ENCODE measurements at regions not wholly inside any gene's neighbourhood (a gene's known extent, or its start where the extent isn't known, plus 50 kb on each side); places are given as distances from the start of the nearest gene placed in this dataset.

DNA sequence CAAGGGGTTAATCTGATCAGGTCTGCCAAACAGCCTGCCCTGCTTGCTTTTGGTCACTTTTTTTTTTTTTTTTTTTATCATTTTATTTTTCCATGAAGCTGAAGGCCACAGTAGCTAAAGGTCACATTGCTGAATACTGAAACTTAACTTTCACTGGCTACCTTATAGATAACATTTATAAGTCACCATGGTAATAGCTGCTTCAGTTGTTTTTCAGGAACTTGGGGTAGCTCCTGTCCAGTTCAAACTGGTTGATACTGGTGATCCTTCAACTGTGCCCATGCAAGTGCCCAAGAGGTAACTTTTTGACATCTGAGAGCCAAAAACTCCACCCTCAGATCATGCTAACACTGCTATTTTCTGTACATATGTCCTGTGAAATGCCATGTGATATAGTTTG is 68.3 kb upstream of the RGS7BP start:
- Histone ChIP-seq H3K4me1 (ENCODE audit: control insufficient read depth, insufficient read depth, low read length) (no peaks in the 10 kb centered on the region), H3K4me2 (ENCODE audit: control insufficient read depth, insufficient read depth) (no peak overlapping the region), H4K20me1 (ENCODE audit: control insufficient read depth, insufficient read depth) (no peaks in the 10 kb centered on the region), H3K4me3 (no peak overlapping the region), H3K27ac (ENCODE audit: control insufficient read depth, insufficient read depth) (no peak overlapping the region), H3K27me3 (replicated peaks in 1 of 2; ENCODE audit: control insufficient read depth in 2 of 2, insufficient read depth in 2 of 2, low read length in 1 of 2) (no peaks in the 10 kb centered on the region), H2AFZ (ENCODE audit: control insufficient read depth, low read depth, low read length) (no peak overlapping the region), H3K9ac (ENCODE audit: control insufficient read depth, insufficient read depth, low read length) (no peak overlapping the region), H3K36me3 (ENCODE audit: control insufficient read depth in 2 of 2, insufficient read depth in 2 of 2, low read length in 1 of 2) (no peaks in the 10 kb centered on the region), H3K9me3 (replicated peaks; ENCODE audit: control insufficient read depth, insufficient read depth, low read length) (no peaks in the 10 kb centered on the region), H3K79me2 (ENCODE audit: control insufficient read depth, insufficient read depth, low read length) (no peaks in the 10 kb centered on the region)
- no peak for ATAC-seq
- ChIA-PET POLR2A (no interaction called here), RAD21 (ENCODE audit: unreplicated experiment) (interaction anchor here (0.9 kb wide), 1 partner anchor 175 kb away, joined by 6 read pairs; no protein-coding TSS in a partner anchor), SMC1A (ENCODE audit: uncharacterized antibody, unreplicated experiment) (no interaction called here), CTCF (interaction anchor here (1.0 to 1.1 kb wide), 2 partner anchors 15 to 175 kb away, joined by 3 read pairs; no protein-coding TSS in a partner anchor)
- intact Hi-C loops (cut with micrococcal nuclease; ENCODE audit: unreplicated experiment): no loop called here
- no peak for DNase-seq (ENCODE audit: low read depth, low spot score)
- FAIRE-seq: no peak
- no TSS peak for BruUV-seq (replicated peaks)
- in situ Hi-C loops (cut with MboI): no loop called here
- TF ChIP-seq SMC3 (IDR thresholded peaks at IDR 0.05; ENCODE audit: borderline replicate concordance, low read length) (no peak), HSF1 (IDR thresholded peaks at IDR 0.05; ENCODE audit: low read depth, low read length) (no peak), MEF2B (IDR thresholded peaks at IDR 0.05; ENCODE audit: partially characterized antibody, poor library complexity, severe bottlenecking) (no peak), ZNF207 (IDR thresholded peaks at IDR 0.05; ENCODE audit: borderline replicate concordance) (no peak), IKZF2 (IDR thresholded peaks at IDR 0.05) (no peak), BCL3 (IDR thresholded peaks at IDR 0.05; ENCODE audit: borderline replicate concordance, insufficient read depth, low read depth, low read length, poor library complexity, severe bottlenecking) (no peak), ZBED1 (IDR thresholded peaks at IDR 0.05; ENCODE audit: borderline replicate concordance) (no peak), CREB1 (IDR thresholded peaks at IDR 0.05; ENCODE audit: low read depth) (no peak), MEF2A (IDR thresholded peaks at IDR 0.05; ENCODE audit: insufficient read depth, low read depth, low read length) (no peak), FOS (IDR thresholded peaks at IDR 0.05; ENCODE audit: borderline replicate concordance, extremely low read depth, insufficient read length) (no peak), SIN3A (IDR thresholded peaks at IDR 0.05; ENCODE audit: low read depth, low read length) (no peak), SREBF1 (IDR thresholded peaks at IDR 0.05; ENCODE audit: low read length) (no peak), FOXM1 (IDR thresholded peaks at IDR 0.05; ENCODE audit: low read depth, low read length) (no peak), MXI1 (IDR thresholded peaks at IDR 0.05; ENCODE audit: low read depth, low read length) (no peak), RUNX3 (IDR thresholded peaks at IDR 0.05; ENCODE audit: low read length) (no peak)
- TF ChIP-seq, protein P1, sequence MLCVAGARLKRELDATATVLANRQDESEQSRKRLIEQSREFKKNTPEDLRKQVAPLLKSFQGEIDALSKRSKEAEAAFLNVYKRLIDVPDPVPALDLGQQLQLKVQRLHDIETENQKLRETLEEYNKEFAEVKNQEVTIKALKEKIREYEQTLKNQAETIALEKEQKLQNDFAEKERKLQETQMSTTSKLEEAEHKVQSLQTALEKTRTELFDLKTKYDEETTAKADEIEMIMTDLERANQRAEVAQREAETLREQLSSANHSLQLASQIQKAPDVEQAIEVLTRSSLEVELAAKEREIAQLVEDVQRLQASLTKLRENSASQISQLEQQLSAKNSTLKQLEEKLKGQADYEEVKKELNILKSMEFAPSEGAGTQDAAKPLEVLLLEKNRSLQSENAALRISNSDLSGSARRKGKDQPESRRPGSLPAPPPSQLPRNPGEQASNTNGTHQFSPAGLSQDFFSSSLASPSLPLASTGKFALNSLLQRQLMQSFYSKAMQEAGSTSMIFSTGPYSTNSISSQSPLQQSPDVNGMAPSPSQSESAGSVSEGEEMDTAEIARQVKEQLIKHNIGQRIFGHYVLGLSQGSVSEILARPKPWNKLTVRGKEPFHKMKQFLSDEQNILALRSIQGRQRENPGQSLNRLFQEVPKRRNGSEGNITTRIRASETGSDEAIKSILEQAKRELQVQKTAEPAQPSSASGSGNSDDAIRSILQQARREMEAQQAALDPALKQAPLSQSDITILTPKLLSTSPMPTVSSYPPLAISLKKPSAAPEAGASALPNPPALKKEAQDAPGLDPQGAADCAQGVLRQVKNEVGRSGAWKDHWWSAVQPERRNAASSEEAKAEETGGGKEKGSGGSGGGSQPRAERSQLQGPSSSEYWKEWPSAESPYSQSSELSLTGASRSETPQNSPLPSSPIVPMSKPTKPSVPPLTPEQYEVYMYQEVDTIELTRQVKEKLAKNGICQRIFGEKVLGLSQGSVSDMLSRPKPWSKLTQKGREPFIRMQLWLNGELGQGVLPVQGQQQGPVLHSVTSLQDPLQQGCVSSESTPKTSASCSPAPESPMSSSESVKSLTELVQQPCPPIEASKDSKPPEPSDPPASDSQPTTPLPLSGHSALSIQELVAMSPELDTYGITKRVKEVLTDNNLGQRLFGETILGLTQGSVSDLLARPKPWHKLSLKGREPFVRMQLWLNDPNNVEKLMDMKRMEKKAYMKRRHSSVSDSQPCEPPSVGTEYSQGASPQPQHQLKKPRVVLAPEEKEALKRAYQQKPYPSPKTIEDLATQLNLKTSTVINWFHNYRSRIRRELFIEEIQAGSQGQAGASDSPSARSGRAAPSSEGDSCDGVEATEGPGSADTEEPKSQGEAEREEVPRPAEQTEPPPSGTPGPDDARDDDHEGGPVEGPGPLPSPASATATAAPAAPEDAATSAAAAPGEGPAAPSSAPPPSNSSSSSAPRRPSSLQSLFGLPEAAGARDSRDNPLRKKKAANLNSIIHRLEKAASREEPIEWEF (IDR thresholded peaks at IDR 0.05; ENCODE audit: insufficient replicate concordance, low read depth, low read length): no peak
